GM20000 (cell line): ENCODE measurements at regions not wholly inside any gene's neighbourhood (a gene's known extent, or its start where the extent isn't known, plus 50 kb on each side); places are given as distances from the start of the nearest gene placed in this dataset.

Source experiments
- DNase-seq: peaks from one replicate; pipeline ENCODE4 v3.0.0; 2012; ENCODE audit warnings: low spot score
- TF ChIP-seq, protein P1 (sequence below): IDR thresholded peaks from 2 replicates; pipeline ENCODE4 v1.5.1; 2012; ENCODE audit warnings: mild to moderate bottlenecking, control low read depth; ENCODE audit errors: extremely low read depth, missing control alignments

DNA sequence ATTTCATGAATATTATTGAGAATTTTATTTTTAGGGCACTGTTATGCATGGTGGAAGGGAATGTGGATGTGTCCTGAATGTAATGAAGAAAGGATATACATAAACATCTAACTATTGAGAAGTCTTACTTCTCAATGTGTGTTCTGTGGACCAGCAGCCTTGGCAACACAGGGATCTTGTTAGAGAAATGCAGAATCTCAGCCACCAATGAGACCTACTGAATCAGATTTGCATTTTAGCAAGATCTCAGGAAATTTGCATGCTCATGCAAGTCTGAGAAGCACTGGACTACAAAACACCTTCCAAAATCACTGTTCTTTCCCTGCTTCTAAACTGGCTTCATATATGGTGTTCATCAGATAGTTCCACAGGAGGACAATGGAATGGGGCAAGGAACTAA is 139.7 kb upstream of the WDFY3 start:
- DNase-seq: no peak

DNA sequence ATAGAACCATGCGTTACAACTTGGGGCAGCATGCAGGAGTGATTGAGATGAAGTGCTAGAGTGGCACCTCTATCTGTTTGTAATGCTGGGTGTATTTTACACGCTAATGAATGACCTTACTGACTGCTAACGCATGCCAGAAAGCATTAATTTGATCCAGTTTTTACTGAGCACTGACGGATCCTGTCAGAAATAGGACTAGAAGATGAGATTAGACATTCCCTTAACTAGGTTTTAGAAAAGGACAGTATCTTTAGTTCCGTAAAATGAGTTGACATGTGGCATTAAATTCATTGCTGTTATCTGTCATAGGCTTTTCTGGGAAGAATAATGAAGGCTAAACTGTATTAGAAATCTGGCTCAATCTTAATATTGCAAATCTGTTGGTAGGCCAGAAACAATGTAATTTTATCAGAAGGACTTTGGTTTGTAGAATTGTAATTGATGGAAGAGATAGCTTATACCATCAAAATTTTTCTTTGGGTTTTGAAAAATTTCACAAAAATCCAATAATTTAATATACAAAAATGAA is 140.4 kb upstream of the WDFY3 start:
- no peak for DNase-seq
- TF ChIP-seq, protein P1, sequence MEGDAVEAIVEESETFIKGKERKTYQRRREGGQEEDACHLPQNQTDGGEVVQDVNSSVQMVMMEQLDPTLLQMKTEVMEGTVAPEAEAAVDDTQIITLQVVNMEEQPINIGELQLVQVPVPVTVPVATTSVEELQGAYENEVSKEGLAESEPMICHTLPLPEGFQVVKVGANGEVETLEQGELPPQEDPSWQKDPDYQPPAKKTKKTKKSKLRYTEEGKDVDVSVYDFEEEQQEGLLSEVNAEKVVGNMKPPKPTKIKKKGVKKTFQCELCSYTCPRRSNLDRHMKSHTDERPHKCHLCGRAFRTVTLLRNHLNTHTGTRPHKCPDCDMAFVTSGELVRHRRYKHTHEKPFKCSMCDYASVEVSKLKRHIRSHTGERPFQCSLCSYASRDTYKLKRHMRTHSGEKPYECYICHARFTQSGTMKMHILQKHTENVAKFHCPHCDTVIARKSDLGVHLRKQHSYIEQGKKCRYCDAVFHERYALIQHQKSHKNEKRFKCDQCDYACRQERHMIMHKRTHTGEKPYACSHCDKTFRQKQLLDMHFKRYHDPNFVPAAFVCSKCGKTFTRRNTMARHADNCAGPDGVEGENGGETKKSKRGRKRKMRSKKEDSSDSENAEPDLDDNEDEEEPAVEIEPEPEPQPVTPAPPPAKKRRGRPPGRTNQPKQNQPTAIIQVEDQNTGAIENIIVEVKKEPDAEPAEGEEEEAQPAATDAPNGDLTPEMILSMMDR: no peak

More for the DNA sequence above, 139.7 kb upstream of the WDFY3 start:
- TF ChIP-seq, protein P1: no peak

DNA sequence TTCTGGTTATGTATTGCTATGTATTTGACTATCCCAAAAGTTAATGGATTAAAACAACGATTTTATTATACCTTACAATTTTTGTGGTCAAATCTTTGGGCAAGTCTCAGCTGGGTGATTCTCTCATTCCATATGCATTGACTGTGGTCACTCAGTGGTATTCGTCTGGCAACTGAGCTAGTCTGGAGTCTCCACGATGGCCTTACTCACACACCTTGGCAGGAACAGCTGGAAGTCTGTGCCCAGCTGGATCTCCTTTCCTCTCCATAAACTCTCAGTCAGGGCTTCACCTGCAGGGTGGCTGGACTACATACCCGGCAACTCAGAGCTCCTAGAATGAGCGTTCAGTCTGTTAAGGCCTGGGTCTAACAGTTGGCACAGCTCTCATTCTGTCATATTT is 141.1 kb upstream of the WDFY3 start:
- DNase-seq: no peak

DNA sequence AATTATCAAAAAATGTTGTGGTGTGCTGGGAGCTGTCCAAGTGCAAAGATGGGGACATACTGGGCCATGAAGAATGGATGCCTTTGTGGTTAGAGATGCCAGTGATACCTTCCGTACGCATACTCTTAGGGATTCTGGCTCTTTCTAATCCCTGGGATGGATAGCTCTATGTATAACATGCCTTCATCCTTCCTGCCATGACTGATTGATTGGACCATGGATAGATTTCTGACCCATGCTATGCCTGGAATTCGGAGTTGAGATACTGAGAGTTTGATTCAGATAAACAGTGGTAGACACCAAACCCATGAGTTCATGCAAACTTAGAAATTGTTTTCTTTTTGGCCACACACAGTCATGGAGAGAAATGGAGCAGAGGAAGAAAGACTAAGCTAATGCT is 147.2 kb upstream of the WDFY3 start:
- TF ChIP-seq, protein P1: no peak
- DNase-seq: no peak

More for the DNA sequence above, 141.1 kb upstream of the WDFY3 start:
- TF ChIP-seq, protein P1: no peak

DNA sequence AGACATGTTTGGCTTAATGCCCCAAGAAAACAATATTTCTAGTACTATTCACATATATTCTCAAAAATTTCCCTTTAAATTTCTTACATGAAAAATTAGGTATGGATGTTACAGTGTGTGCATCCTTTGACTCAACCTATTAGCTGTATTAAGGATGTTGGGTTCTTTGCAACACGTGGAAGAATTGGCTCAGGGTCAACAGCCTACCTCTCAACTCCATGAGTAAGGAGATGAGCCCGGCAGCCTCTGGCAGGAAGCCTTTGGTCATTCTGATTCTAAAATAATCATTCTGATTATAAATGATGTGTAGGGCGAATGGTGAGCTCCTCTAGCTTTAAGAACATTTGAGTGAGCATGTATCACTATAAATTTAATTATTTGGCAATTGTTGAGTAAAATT is 148.0 kb upstream of the WDFY3 start:
- TF ChIP-seq, protein P1: no peak
- no peak for DNase-seq

DNA sequence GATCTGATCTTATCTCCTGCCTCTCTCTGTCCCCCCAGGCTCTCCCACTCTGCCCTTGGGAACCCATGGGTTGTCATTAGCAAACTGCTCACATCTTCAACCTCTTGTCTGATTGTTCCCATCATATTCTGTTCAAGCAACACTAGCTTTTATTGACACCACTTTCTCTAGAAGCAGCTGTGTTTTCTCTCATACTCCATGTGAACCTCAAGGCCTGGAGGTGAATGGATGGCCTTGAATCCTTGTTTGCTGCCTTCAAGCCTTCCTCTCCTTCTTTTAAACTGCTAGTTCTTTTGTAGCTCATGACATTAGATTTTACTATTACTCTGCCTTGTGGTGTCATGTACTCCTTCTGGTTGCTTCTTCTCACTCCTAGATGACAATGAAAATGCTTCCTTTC is 149.5 kb upstream of the WDFY3 start:
- TF ChIP-seq, protein P1: no peak
- DNase-seq: no peak

DNA sequence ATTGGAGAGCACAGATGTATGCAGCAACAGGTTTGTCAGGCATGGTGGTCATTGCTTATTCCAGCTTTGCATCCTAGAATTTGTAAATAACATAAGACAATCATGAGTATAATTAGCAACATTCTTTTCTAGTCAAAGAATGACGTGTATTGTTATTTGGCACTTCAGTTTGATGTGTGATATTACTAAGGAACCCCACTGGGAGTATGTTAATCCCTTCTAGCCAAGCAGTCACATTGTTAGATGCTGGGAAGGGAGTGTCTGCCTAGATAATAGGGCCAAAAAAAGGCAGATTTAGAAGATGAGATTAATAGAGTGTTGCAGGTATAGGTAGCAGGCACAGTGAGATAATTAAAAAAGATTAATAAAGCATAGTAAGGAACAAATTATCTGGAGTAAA is 159.2 kb upstream of the WDFY3 start:
- TF ChIP-seq, protein P1: no peak
- DNase-seq: no peak
